Eye (tissue), 1 donor: ENCODE measurements at regions not wholly inside any gene's neighbourhood (a gene's known extent, or its start where the extent isn't known, plus 50 kb on each side); places are given as distances from the start of the nearest gene placed in this dataset.
A peak's percentile ranks its signal among the peaks of the same experiment; 100 is the strongest.

Source experiments
- DNase-seq: peaks from one replicate; pipeline ENCODE4 v3.0.0-alpha.2; 2015

GRCh38 chr14:57943541-57943940, 77.6 kb upstream of the SLC35F4 start:
- DNase-seq: no peak

DNA sequence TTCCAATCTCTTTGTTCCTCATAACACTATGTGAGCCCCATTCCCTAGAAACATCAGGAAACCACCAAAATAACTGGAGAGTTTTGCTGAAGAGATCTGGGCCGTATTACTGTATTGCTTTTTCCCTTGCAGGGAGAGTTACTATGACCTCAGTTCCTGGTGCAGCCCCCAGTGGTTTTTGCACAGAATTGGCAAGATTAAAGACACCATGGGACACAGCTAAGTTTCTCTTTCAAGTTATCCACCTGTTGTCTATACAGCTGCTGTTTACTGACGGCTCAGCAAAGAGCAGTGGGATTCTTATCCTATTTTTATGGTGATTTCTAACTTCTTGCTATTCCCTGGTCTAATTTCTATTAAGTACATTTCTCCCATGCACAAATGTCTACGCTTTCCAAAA, 77.1 kb upstream of the SLC35F4 start:
- no peak for DNase-seq

DNA sequence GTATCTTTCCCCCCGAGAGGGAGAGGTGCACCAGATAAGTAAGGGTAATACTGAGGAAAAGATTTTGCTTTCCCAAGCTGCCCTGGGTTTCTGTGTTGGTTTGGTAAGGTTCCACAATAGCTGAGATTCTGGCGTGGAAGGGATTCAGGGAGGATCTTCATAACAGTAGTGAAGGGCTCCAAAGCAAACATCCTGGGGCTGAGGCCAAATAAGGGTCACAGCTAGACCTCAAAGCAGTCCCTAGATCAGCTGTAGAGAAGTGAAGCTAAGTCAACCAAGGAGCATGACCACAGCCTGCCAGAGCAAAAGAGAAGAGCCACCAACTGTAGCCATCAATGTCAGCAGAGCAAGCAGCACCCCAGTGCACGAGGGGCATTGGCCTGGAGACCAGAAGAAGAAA, 73.2 kb upstream of the SLC35F4 start:
- DNase-seq: no peak

DNA sequence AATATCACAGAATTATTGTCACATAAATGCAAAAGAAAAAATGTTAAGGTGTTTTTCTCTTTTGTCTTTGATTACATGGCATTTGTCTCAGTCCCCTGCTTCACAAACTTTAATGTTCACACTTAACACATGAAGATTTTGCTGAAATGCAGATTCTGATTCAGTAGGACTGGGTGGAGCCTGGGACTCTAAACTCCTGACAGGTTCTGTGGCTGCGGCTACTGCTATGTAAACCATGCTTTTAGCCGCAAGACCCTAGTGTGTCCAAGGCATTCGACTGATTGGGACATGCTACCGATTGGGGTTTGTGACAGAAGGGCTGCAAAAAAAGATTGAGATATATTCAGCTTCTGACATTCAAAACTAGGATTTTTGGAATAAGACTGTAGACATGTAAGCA, 72.6 kb upstream of the SLC35F4 start:
- DNase-seq: no peak

- DNase-seq: no peak
These were observed 71.8 kb upstream of the SLC35F4 start for GRCh38 chr14:57937676-57938075.

- peak; percentile 18 for DNase-seq
These were observed 67.5 kb upstream of the SLC35F4 start for GRCh38 chr14:57933349-57933748.

- DNase-seq: no peak
These were observed 64.5 kb upstream of the SLC35F4 start for GRCh38 chr14:57930241-57930975.

GRCh38 chr14:57928732-57929131, 62.8 kb upstream of the SLC35F4 start:
- no peak for DNase-seq

DNA sequence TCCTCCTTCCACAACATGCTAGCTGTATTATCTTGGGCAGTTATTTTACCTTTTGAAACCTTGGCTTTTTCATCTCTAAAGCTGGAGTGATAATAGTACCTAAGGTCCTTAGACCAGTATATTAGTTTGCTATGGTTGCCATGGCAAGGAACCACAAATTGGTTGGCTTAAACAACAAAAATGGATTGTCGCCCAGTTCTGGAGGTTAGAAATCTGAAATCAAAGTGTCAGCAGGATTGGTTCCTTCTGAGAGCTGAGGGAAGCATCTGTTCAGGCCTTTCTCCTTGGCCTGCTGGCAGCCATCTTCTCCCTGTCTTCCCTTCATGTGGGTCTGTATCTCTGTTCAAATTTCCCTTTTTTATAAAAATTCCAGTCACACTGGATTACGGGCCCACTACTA, 55.5 kb upstream of the SLC35F4 start:
- DNase-seq: no peak

DNA sequence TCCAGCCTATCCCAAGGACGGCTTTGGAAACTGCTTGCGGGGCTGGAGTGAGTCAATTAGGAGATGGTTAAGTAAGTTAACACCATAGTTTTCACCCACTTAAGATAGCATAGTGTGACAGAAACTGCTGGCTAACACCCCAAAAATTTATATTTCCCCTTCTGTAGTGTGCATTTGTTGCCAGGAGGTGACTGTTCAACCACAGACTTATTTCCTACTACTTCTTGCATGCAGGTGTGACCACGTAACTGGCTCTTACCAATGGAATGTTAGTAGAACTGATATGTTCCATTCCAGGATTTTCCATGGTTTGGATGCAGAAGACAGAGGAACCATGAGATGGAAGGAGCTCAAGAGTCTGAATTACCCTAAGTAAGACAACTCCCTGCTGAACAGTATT, 52.9 kb upstream of the SLC35F4 start:
- no peak for DNase-seq
